Fibroblast of mammary gland (primary cell): ENCODE measurements at regions not wholly inside any gene's neighbourhood (a gene's known extent, or its start where the extent isn't known, plus 50 kb on each side); places are given as distances from the start of the nearest gene placed in this dataset.

Source experiments
- DNase-seq: peaks from one replicate; pipeline ENCODE4 v3.0.0-alpha.2; 2010; ENCODE audit warnings: low read depth
- H3K4me3 ChIP-seq: 2 replicates; pipeline ENCODE4 v1.5.1; 2011; ENCODE audit warnings: low read depth, mild to moderate bottlenecking, low read length, moderate library complexity; ENCODE audit not compliant: control insufficient read depth
- TF ChIP-seq, protein P1 (sequence below): conservative IDR thresholded peaks from 2 replicates; pipeline ENCODE4 v1.5.1; 2011; ENCODE audit warnings: low read depth, low read length, inconsistent platforms; ENCODE audit not compliant: control insufficient read depth, insufficient read depth

DNA sequence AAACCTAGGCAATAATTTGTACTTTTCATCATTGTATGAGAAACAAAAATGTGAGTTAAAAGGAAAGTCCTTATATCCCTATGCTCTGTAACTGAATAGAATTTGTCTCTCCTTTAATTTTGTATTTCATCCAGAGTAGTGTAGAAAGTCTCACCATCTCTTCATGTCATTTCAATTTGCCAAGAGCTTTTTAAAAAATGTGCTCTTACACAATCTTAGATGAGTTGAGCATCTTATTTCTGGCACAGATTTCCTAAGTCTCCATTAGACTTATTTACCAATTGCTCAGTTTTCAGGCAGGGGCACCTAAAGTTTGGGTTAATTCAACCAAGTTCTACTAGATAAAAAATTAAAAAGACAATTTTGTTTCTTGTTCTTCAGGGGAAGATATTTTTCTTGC is 201.5 kb upstream of the RBMS3 start:
- TF ChIP-seq, protein P1, sequence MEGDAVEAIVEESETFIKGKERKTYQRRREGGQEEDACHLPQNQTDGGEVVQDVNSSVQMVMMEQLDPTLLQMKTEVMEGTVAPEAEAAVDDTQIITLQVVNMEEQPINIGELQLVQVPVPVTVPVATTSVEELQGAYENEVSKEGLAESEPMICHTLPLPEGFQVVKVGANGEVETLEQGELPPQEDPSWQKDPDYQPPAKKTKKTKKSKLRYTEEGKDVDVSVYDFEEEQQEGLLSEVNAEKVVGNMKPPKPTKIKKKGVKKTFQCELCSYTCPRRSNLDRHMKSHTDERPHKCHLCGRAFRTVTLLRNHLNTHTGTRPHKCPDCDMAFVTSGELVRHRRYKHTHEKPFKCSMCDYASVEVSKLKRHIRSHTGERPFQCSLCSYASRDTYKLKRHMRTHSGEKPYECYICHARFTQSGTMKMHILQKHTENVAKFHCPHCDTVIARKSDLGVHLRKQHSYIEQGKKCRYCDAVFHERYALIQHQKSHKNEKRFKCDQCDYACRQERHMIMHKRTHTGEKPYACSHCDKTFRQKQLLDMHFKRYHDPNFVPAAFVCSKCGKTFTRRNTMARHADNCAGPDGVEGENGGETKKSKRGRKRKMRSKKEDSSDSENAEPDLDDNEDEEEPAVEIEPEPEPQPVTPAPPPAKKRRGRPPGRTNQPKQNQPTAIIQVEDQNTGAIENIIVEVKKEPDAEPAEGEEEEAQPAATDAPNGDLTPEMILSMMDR, result no peak
- no peak overlapping the region for H3K4me3 ChIP-seq
- peak; percentile 20 for DNase-seq

DNA sequence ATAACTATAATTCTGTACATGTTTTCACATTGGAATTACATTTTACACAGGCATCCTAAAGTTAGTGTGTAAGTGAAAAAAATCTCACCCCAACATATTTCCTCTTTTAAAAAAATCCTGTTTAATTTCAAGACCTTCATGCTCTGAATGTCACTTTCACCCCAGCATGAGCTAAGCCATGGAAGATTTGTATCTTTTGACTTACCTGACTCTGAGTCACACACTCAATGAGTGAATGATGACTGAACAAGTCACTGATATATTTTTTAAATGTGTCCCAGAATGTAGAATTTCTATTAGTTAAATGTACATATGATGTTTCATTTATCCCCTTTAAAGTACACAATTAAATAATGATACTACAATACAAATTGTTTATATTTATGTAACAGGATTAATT is 199.9 kb upstream of the RBMS3 start:
- no peak for DNase-seq
- H3K4me3 ChIP-seq, result no peak overlapping the region
- TF ChIP-seq, protein P1, result no peak

DNA sequence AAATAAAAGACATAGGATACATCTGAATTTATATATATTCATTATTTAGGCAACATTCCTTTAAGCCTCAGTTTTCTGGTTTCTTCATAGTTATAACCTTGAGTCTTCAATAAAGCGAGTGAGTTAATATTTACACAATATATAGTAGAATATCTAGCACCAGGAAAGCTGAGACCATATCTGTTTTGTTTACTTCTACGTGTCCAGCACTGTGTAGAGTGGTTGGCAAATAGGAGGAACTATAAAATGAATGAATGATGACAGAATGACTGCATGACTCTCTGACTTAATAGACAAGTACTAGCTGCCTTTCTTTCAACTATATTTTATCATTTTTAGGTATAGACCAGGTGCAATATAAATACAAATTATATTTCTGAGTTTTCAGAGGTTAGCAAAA is 197.8 kb upstream of the RBMS3 start:
- TF ChIP-seq, protein P1, result no peak
- no peak for DNase-seq

DNA sequence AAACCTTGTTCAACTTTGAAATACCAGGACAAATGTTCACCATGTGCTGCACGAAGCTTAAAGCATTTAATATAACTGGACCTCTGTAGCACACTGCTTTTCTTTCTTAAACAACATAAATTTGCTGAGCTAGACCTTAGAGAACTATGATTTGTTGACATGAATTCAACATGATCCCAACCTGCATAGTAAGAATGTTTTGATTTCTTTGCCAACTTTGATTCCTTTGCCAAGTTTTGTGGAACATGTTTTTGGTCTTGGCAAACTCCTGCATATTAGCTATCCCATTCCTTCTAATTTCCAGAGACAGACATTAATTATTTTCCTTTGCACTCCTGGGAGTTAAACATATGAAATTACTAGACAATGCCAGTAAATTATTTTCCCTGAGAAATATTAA is 197.2 kb upstream of the RBMS3 start:
- no peak for DNase-seq
- no peak overlapping the region for H3K4me3 ChIP-seq
- TF ChIP-seq, protein P1, result no peak

More for the DNA sequence above, 197.8 kb upstream of the RBMS3 start:
- no peak overlapping the region for H3K4me3 ChIP-seq

DNA sequence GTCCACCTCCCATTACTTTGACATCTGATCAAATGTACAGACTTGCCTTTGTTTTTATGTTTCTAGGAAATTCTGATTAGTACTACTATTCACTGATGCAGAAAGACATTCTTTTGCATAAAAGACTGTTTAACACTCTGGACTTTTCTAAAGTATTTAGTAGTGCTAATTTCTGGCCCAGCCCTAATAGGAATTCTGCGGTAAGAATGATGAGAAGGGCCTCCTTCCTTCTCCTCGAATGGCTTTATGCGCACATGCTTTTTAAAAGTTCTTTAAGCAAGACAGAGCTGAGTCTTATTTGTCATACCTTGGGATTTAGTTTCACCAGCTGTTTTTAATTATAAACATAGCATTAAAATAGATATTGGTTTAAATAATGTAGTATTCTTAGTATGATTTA is 192.3 kb upstream of the RBMS3 start:
- TF ChIP-seq, protein P1, result no peak
- H3K4me3 ChIP-seq, result no peak overlapping the region
- DNase-seq, result no peak

DNA sequence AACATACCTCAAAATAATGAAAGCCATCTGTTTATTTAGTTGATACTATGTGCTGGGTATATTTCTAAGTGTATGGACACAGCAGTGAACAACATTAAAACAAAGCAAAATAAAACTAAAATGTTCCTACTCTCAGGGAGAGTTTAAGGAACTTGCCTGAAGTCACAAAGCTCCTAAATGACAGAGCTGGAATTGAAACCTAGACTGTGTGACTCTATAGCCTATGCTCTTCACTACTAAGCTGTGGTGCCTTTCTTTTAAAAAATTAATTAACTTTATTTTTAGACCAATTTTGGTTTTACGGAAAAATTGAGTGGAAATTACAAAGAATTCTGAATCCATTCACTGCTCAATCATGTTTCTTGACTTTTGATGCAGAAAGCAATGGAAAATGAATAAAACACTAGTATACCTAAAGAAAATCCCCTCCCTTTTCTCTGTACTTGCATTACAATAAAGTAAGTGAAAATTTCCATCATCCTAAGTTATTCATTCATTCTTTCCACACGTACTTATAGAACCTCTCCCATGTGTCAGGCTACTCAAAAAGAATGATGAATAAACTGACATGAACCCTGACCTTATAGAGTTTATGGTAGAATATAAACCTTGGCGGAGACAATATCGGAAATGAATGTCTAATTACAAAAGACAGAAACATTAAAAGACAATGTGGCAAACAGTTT is 189.8 kb upstream of the RBMS3 start:
- no peak for DNase-seq
- no peak overlapping the region for H3K4me3 ChIP-seq
- TF ChIP-seq, protein P1, result no peak
